T-cell (primary cell): ENCODE measurements at regions not wholly inside any gene's neighbourhood (a gene's known extent, or its start where the extent isn't known, plus 50 kb on each side); places are given as distances from the start of the nearest gene placed in this dataset.

Experiments
- ATAC-seq, 4 experiments: fragments of 200-7000 bp in 3 of 4; fragments of 150-1000 bp in 1 of 4; cut with Tn5 transposase; replicated peaks in 1 of 4; 1 replicate in 3 of 4; 2 replicates in 1 of 4; pipeline ENCODE4 v1.10.0; 2021; ENCODE audit warnings: moderate library complexity in 3 of 4, mild to moderate bottlenecking in 2 of 4, moderate number of reproducible peaks in 1 of 4
- CTCF ChIA-PET, 2 donors: fragments of 300-600 bp; sonication (Branson Sonifier 250); formaldehyde crosslinking; loops; one replicate each; lab custom pipeline; 2022; ENCODE audit warnings: antibody characterized with exemption in 2 of 2; lab: Charles Lee
- POLR2A ChIA-PET, 2 donors: fragments of 300-600 bp; sonication (Branson Sonifier 250); formaldehyde crosslinking; loops; one replicate each; lab custom pipeline; 2022; ENCODE audit warnings: antibody characterized with exemption in 2 of 2; lab: Charles Lee
- DNase-seq, 35 experiments: peaks; one replicate each; pipeline versions ENCODE4 v3.0.0 to v3.0.0-alpha.2; 2013 to 2023
- H3K27ac ChIP-seq: one replicate; pipeline ENCODE4 v1.5.1; 2013; ENCODE audit warnings: low read length
- H3K27me3 ChIP-seq, 2 experiments: replicated peaks in 1 of 2; 1 replicate in 1 of 2; 2 replicates in 1 of 2; pipeline versions ENCODE4 v1.6.1 to v1.7.0; 2013; ENCODE audit warnings: low read length in 1 of 2, mixed read lengths in 1 of 2; ENCODE audit not compliant: control insufficient read depth in 2 of 2, insufficient read depth in 2 of 2; ENCODE audit errors: extremely low read depth in 1 of 2
- H3K36me3 ChIP-seq, 2 donors: 1 replicate in 1 of 2; 2 replicates in 1 of 2; pipeline versions ENCODE4 v1.6.1 to v1.7.0; 2013; ENCODE audit warnings: low read length in 1 of 2; ENCODE audit not compliant: control insufficient read depth in 2 of 2, insufficient read depth in 1 of 2; ENCODE audit errors: extremely low read depth in 1 of 2
- H3K4me1 ChIP-seq, 2 experiments: 1 replicate in 1 of 2; 2 replicates in 1 of 2; pipeline versions ENCODE4 v1.6.1 to v1.7.0; 2013; ENCODE audit warnings: low read length in 2 of 2, mixed read lengths in 1 of 2; ENCODE audit not compliant: insufficient read depth in 2 of 2, control insufficient read depth in 1 of 2; ENCODE audit errors: extremely low read depth in 1 of 2
- H3K4me3 ChIP-seq, 2 donors: 1 replicate in 1 of 2; 2 replicates in 1 of 2; pipeline versions ENCODE4 v1.5.1 to v1.7.0; 2013; ENCODE audit warnings: mild to moderate bottlenecking in 2 of 2, low read length in 1 of 2, moderate library complexity in 1 of 2; ENCODE audit not compliant: control insufficient read depth in 1 of 2; ENCODE audit errors: extremely low read depth in 1 of 2
- H3K9me3 ChIP-seq: 2 replicates; pipeline ENCODE4 v1.7.0; 2013
- H3K27ac Mint-ChIP-seq, 2 donors: one replicate each; pipeline ENCODE4 v1.8.0; 2020 to 2021; ENCODE audit warnings: mild to moderate bottlenecking in 2 of 2, mixed read lengths in 2 of 2
- H3K27me3 Mint-ChIP-seq, 2 donors: one replicate each; pipeline ENCODE4 v1.8.0; 2021 to 2022; ENCODE audit warnings: mixed read lengths in 2 of 2
- H3K36me3 Mint-ChIP-seq: one replicate; pipeline ENCODE4 v1.8.0; 2021; ENCODE audit warnings: mixed read lengths
- H3K4me1 Mint-ChIP-seq, 3 donors: one replicate each; pipeline ENCODE4 v1.8.0; 2020 to 2022; ENCODE audit warnings: mixed read lengths in 3 of 3, mild to moderate bottlenecking in 1 of 3
- H3K4me3 Mint-ChIP-seq, 3 donors: one replicate each; pipeline ENCODE4 v1.8.0; 2020 to 2022; ENCODE audit warnings: mild to moderate bottlenecking in 3 of 3, mixed read lengths in 3 of 3, moderate library complexity in 3 of 3
- H3K9me3 Mint-ChIP-seq, 3 donors: one replicate each; pipeline ENCODE4 v1.8.0; 2020 to 2022; ENCODE audit warnings: mixed read lengths in 3 of 3
- WGBS: methylation state at CpG from one replicate; pipeline ENCODE4 v1.1.5; 2013; ENCODE audit warnings: missing lambda C conversion rate; ENCODE audit not compliant: insufficient coverage; 5-methylcytosine and 5-hydroxymethylcytosine counted together

DNA sequence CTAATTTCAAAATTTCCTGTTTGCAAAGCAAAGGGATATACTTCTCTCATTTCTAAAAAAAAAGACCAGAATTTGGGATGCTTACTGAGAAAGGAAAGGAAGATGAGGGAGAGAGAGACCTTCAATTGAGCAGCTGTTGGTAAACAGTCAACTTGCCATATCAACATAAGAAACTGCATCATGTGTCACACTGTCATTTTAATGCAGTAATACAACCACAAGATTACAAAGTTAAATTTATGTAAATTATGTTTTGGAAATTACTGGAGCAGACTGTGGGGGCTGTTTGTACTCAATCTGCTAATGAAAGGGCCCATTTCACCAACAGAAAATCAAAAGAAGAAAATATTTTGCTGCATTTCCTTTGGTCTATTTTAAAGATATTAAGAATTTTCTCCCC lies 370.4 kb upstream of the TMPO start:
- Histone ChIP-seq H3K27me3 (no peaks in the 10 kb centered on the region), H3K9me3 (no peaks in the 10 kb centered on the region), H3K36me3 (no peaks in the 10 kb centered on the region), H3K27ac (no peak overlapping the region), H3K4me1 (no peaks in the 10 kb centered on the region), H3K4me3 (no peak overlapping the region)
- ATAC-seq (no peak), DNase-seq (no peak)
- Mint-ChIP-seq H3K27me3 (peaks cover 2 to 3% of the 10 kb centered on the region in 2 donors), H3K4me3 (no peak overlapping the region), H3K27ac (no peak overlapping the region), H3K36me3 (no peaks in the 10 kb centered on the region), H3K9me3 (peaks cover 0 to 6% (median 0%) of the 10 kb centered on the region in 3 donors), H3K4me1 (no peaks in the 10 kb centered on the region)
- ChIA-PET POLR2A (no interaction called here), CTCF (no interaction called here)

DNA sequence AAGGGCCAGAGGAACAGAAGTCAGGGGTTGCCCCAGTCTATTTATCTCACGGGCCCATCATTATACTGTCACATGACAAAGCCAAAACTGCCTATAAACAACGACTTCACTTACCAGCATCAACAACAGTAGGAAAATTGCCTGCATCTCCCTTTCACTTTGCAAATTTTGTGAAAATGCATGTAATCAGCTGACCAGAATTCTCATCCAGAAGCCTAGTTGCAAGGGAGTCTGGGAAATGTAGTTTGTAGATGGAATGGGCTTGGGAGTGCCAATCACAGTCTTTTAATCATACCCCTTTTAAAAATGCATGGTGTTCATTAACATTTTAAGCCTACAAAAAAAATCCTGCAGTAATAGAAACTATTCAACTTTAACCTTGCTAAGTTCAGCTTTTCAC lies 369.3 kb upstream of the TMPO start:
- no peaks in the 10 kb centered on the region for H3K9me3 ChIP-seq
- CTCF ChIA-PET: no interaction called here
- H3K27me3 ChIP-seq: no peaks in the 10 kb centered on the region
- no peak for DNase-seq
- POLR2A ChIA-PET: no interaction called here
- H3K4me3 ChIP-seq: no peak overlapping the region
- Mint-ChIP-seq H3K4me3 (no peak overlapping the region), H3K27ac (no peak overlapping the region), H3K4me1 (no peaks in the 10 kb centered on the region), H3K9me3 (peaks cover 0 to 6% (median 0%) of the 10 kb centered on the region in 3 donors), H3K36me3 (no peaks in the 10 kb centered on the region), H3K27me3 (peaks cover 2 to 3% of the 10 kb centered on the region in 2 donors)
- no peak overlapping the region for H3K27ac ChIP-seq
- H3K4me1 ChIP-seq: no peaks in the 10 kb centered on the region
- WGBS: 90% methylated on average over 2 of the region's 2 CpGs
- ATAC-seq: no peak
- H3K36me3 ChIP-seq: no peaks in the 10 kb centered on the region

DNA sequence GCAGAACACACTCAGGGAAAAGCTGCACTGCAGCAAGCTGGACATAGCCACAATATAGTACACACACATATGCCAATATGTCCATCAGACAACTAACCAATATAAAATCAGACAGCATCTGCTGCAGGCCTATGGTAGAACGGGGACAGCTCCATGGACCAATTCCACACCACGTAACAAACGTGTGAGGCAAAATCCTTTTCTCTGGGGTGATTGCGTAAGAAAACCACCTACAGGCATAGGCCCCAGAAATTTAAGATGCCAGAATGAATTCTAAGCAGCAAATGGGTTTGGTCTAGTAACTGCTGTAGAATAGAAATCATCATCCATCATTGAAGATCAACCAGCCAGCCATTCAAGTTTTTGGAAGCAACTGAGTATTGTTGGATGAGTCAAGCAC lies 368.9 kb upstream of the TMPO start:
- Histone ChIP-seq H3K27ac (no peak overlapping the region), H3K27me3 (no peaks in the 10 kb centered on the region), H3K36me3 (no peaks in the 10 kb centered on the region), H3K4me1 (no peaks in the 10 kb centered on the region), H3K4me3 (no peak overlapping the region), H3K9me3 (no peaks in the 10 kb centered on the region)
- CTCF ChIA-PET: no interaction called here
- DNase-seq (no peak), ATAC-seq (no peak)
- no peak overlapping the region for H3K4me3 Mint-ChIP-seq
- peaks cover 2 to 3% of the 10 kb centered on the region in 2 donors for H3K27me3 Mint-ChIP-seq
- POLR2A ChIA-PET: no interaction called here
- no peak overlapping the region for H3K27ac Mint-ChIP-seq
- H3K36me3 Mint-ChIP-seq: no peaks in the 10 kb centered on the region
- H3K9me3 Mint-ChIP-seq: peaks cover 0 to 6% (median 0%) of the 10 kb centered on the region in 3 donors
- WGBS: no CpG with 5 or more reads among the region's 4 CpGs
- no peaks in the 10 kb centered on the region for H3K4me1 Mint-ChIP-seq

DNA sequence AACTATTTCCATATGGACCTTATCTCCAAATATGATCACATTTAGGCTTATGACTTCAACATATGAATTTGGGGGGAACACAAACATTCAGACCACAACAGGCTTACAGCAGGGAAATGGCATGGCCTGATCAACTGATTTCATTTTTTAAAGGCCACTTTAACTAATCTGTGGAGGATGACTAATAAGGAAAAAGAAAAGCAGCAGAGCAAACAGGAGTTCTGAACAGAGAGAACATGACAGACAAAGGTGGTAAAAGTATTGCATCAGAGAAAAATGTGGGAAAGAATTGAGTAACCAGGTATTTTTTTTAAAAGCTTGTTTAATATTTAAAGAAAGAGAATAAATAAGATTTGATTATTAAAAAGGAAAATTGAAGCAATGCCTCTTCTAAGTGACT lies 366.1 kb upstream of the TMPO start:
- H3K4me3 Mint-ChIP-seq: no peak overlapping the region
- H3K36me3 ChIP-seq: no peaks in the 10 kb centered on the region
- no peaks in the 10 kb centered on the region for H3K9me3 ChIP-seq
- H3K4me1 Mint-ChIP-seq: no peaks in the 10 kb centered on the region
- no peaks in the 10 kb centered on the region for H3K36me3 Mint-ChIP-seq
- ChIA-PET CTCF (no interaction called here), POLR2A (no interaction called here)
- no peak for ATAC-seq
- H3K27ac ChIP-seq: no peak overlapping the region
- no peaks in the 10 kb centered on the region for H3K27me3 ChIP-seq
- DNase-seq: no peak
- no peaks in the 10 kb centered on the region for H3K9me3 Mint-ChIP-seq
- H3K27ac Mint-ChIP-seq: no peak overlapping the region
- H3K27me3 Mint-ChIP-seq: peaks cover 0 to 2% of the 10 kb centered on the region in 2 donors
- no peaks in the 10 kb centered on the region for H3K4me1 ChIP-seq
- H3K4me3 ChIP-seq: no peak overlapping the region

DNA sequence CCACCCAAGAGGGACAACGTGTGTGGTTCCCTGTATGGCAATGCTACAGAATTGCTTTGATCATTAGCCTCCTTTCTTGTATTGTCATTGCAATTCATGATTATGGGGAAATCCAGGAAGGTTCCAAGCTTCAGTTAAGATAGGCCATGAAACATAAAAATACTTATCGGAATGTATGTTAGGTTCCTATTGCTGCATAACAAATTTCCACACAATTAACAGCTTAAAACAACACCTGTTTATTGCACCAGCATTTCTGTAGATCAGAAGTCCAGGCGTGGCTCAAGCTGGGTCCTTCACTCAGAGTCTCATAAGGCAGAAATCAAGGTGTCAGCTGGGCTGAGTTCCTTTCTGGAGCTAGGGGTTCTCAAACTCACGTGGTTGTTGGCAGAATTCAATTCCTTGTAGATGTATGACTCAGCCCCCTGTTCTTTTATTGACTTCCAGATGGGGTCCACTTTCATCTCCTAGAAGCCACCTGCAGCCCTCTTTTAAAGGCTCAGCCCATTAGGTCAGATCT lies 365.6 kb upstream of the TMPO start:
- Mint-ChIP-seq H3K4me3 (no peak overlapping the region), H3K9me3 (no peaks in the 10 kb centered on the region), H3K27ac (no peak overlapping the region), H3K36me3 (no peaks in the 10 kb centered on the region), H3K27me3 (peaks cover 0 to 1% of the 10 kb centered on the region in 2 donors), H3K4me1 (no peaks in the 10 kb centered on the region)
- H3K9me3 ChIP-seq: no peaks in the 10 kb centered on the region
- H3K4me3 ChIP-seq: no peak overlapping the region
- H3K27ac ChIP-seq: no peak overlapping the region
- H3K27me3 ChIP-seq: no peaks in the 10 kb centered on the region
- ChIA-PET POLR2A (no interaction called here), CTCF (no interaction called here)
- DNase-seq: no peak
- ATAC-seq: no peak
- 60% methylated on average over 1 of the region's 4 CpGs for WGBS
- no peaks in the 10 kb centered on the region for H3K36me3 ChIP-seq
- no peaks in the 10 kb centered on the region for H3K4me1 ChIP-seq

DNA sequence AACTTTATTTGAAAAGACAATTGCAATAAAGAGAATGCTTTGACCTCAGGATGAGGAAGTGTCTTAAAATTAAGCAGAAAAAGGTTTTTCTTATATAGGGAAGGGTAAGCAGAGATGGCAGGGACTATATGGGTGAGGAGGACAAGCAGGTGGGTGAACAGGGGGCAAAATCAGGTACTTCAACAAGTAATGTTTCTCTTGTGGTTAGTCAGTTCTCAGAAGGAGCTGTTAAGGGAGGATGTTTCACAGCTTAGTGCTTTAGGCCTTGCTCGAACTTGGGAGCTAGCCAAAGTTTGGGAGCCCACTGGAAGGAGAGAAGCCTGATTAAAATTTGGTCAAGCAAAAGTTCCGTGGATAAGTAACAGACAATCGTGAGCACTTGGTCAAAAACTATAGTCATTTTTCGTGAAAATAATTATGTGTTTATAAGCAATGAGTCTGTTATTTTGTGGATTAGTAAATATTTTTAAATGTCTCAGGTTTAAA lies 364.2 kb upstream of the TMPO start:
- DNase-seq (no peak), ATAC-seq (no peak)
- Mint-ChIP-seq H3K4me1 (no peaks in the 10 kb centered on the region), H3K27me3 (peaks cover 0 to 6% of the 10 kb centered on the region in 2 donors), H3K4me3 (no peak overlapping the region), H3K36me3 (no peaks in the 10 kb centered on the region), H3K27ac (no peak overlapping the region), H3K9me3 (no peaks in the 10 kb centered on the region)
- no peaks in the 10 kb centered on the region for H3K9me3 ChIP-seq
- H3K4me1 ChIP-seq: no peaks in the 10 kb centered on the region
- H3K36me3 ChIP-seq: no peaks in the 10 kb centered on the region
- CTCF ChIA-PET: no interaction called here
- H3K27me3 ChIP-seq: no peaks in the 10 kb centered on the region
- no peak overlapping the region for H3K27ac ChIP-seq
- POLR2A ChIA-PET: no interaction called here
- H3K4me3 ChIP-seq: no peak overlapping the region
- 72% methylated on average over 3 of the region's 4 CpGs for WGBS

DNA sequence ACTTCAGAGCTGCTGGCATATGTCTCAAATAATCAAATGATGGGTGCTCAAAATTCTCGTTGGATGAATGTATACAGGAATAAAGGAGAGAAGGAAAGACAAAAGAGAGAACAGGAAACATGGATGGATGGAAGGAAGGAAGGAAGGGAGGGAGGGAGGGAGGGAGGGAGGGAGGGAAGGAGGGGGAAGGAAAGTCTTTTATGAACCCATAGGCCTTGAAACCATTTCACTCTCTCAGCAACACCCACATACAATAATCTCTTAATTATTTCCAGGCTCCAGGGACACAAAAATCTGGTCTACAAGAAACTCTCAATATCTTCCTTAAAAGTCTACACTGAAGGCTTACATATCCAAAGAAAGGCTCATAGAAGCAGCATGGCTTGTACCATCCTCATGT lies 363.4 kb upstream of the TMPO start:
- ATAC-seq: no peak
- Histone ChIP-seq H3K27me3 (no peaks in the 10 kb centered on the region), H3K9me3 (no peaks in the 10 kb centered on the region), H3K36me3 (no peaks in the 10 kb centered on the region), H3K4me1 (no peaks in the 10 kb centered on the region), H3K4me3 (no peak overlapping the region), H3K27ac (no peak overlapping the region)
- ChIA-PET POLR2A (no interaction called here), CTCF (no interaction called here)
- H3K27ac Mint-ChIP-seq: no peak overlapping the region
- no peak for DNase-seq
- no peaks in the 10 kb centered on the region for H3K9me3 Mint-ChIP-seq
- no peaks in the 10 kb centered on the region for H3K36me3 Mint-ChIP-seq
- no CpG with 5 or more reads among the region's 1 CpG for WGBS
- H3K27me3 Mint-ChIP-seq: peaks cover 0 to 6% of the 10 kb centered on the region in 2 donors
- no peaks in the 10 kb centered on the region for H3K4me1 Mint-ChIP-seq
- H3K4me3 Mint-ChIP-seq: no peak overlapping the region
